NCI-H1930 (cell line): ENCODE measurements at regions not wholly inside any gene's neighbourhood (a gene's known extent, or its start where the extent isn't known, plus 50 kb on each side); places are given as distances from the start of the nearest gene placed in this dataset.
"Not testable (repeated sequence)": the region's sequence is repeated elsewhere in the genome, so short reads cannot be mapped to it uniquely, and the experiment has no call there.

ENCODE experiments used
- DNase-seq, 2 experiments: peaks; one replicate each; lab custom pipeline; 2025; lab: John Stamatoyannopoulos, UW

DNA sequence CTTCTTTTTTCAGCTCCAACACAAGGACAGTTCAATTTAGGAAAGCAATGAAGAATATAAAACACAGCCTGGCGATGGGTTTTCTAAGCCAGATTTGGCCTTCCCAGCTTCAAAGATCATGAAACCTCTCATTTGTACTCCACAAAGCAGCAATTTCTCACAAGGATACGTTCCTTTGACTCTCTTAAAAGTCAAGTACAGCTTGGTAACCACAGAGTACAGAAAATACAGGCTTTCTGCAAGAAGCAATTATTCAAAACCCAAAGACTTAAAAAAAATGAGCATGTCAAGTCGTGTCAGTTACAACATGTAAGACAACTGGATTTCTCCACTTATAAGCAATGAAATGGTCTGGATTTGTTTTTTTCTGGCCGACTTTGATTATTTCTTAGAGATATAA is 321.4 kb downstream of the FGFR2 start:
- no peak for DNase-seq

GRCh38 chr10:121278386-121278785 is 319.9 kb downstream of the FGFR2 start:
- not testable (repeated sequence) for DNase-seq

GRCh38 chr10:121281576-121281975 is 316.7 kb downstream of the FGFR2 start:
- DNase-seq = no peak

DNA sequence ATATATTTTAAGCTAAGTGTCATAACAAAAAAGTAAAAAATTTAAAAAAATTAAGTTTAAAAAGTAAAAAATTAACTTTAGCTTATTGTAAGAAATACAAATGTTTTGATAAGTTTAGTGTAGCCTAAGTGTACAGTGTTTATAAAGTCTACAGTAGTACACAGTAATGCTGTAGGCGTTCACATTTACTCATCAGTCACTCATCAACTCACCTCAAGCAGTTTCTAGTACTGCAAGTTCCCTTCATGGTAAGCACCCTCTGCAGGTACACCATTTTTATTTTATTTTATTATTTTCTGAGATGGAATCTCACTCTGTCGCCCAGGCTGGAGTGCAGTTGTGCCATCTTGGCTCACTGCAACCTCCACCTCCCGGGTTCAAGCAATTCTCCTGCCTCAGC is 316.0 kb downstream of the FGFR2 start:
- no peak for DNase-seq

DNA sequence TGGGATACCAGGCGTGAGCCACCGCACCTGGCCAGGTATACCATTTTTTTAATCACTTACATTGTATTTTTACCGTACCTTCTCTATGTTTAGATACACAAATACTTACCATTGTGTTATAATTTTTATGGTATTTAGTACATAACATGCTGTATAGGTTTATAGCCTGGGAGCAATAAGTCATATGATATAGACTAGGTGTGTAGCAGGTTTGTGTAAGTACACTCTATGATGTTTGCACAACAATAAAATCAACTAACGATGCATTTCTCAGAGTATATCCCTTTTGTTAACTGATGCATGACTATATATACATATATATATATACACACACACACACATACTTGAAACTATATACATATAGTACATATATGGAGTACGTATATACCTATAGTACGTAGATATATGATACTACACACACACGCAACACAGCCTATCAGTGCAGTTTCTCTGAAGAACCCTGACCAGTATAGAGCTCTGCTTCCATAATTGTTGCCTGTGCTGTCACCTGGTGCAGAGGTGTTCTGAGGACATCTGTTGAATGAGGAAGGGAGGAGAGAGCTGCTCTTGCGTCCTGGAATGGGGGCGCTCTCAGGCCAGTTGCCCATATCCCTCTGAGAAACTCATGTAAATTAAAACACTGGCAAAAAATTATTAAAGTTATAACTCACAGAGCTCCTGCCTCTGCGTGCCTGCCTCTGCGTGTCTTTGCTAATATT is 315.3 kb downstream of the FGFR2 start:
- no peak for DNase-seq

DNA sequence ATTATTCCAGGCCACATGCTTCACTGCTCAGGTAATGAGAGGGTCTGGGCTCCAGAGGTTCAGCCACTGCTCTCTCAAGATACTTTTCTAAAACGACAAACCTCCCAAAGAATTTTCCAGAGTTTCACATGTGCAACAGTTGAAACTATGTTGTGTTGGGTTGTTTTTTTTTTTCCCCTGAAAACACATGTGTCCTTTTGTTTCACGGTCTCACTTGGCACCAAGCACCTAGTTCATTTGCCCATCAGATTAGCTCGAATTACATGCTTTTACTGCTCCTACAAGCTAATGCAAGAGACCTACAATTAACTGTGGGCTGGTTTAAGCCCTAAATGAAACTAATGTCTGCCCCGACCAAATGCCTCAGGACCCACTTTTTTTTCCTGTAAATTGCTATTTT is 313.3 kb downstream of the FGFR2 start:
- no peak for DNase-seq

DNA sequence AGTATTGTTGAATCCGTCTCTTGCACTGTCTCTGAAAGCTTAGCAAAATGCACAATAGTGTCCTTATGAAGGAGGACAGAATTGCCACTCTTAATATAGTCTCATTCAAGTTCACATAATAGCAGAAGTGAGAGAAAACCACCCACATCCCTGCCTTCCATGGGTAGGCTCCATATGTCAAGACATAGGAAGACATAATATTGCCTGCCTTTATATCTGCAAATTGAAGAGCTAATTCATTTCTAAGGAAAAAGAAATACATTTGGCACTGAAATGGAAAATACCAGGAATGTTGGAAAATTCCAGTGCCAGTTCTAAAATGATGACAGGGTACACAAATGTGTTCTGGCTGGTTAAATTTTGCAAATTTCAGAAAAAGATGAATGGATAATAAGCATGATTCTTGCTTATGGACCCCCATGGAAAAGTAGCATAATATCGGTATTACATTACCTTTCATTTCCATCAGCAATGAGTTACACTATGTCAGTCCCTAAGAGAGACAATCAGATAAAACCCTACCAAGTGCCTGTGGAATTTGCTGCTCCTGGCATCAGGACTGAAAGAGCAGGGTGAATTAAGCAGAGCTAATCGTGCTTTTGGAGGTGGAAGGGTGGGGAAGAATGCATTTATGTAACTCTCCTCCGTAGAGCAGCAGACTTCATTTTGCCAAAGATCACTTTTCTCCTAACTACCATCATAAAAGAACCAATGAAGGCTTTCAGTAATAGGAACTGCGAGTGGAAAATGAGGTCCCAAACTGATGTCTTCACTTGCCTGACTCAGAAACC is 312.6 kb downstream of the FGFR2 start:
- no peak for DNase-seq

- no peak for DNase-seq
These were observed 310.2 kb downstream of the FGFR2 start for GRCh38 chr10:121288011-121288410.

DNA sequence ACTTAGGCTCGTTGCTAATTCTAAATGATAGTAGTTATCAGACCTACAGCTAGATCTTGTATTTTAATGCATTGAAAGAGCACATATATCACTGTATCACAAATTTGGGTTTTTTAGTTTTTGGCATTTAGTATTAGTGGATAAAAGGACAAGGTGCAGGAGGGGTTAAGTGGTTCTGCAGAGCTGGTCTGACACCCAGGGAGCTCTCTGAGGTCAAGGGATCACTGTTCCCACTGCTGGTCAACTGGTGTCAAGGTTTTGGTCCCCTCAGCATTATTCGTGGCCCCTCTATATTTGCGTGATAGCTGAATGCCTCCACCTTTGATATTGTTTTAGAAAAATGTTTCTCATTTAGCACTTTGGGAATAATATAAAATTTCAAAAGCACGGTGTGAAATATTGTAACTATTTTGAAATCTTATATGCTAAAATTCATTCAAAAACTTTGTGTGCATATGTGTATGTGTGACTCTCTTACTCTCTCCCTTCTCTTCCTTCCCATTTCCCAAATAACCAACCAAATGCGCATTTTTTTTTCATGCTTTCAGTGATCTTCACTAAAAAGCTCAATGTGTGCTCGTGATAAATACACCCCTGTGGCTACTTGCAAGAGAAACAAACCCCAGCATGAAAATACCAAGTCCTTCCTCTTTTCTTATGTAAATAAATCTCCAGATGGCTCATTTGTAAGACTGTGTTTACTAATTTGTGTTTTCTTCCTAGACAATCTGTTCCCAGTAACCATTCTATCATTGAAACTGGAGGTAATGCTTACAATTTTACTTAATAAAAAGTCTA is 309.2 kb downstream of the FGFR2 start:
- DNase-seq = no peak

- DNase-seq = no peak
These were observed 308.4 kb downstream of the FGFR2 start for GRCh38 chr10:121289800-121290199.

- no peak for DNase-seq
These were observed 307.6 kb downstream of the FGFR2 start for GRCh38 chr10:121290674-121291073.

DNA sequence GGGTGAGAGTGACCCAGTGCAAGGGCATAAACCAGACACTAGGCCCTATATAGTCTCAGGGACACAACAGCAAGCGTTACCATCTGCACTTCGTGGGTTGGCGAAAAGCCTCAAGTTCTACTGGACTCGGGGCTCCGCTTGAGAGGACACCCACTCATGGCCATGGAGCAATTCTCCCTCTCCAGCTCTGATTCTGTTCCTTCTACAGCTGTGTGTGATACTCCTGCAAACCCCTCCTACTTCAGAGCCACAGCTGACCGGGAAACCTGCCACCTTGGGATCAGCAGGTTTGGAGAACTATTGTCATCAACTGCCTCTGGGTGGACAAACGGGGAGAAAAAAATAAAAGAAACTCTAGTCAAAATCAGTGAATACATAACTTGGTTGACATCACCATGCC is 306.9 kb downstream of the FGFR2 start:
- DNase-seq = no peak

DNA sequence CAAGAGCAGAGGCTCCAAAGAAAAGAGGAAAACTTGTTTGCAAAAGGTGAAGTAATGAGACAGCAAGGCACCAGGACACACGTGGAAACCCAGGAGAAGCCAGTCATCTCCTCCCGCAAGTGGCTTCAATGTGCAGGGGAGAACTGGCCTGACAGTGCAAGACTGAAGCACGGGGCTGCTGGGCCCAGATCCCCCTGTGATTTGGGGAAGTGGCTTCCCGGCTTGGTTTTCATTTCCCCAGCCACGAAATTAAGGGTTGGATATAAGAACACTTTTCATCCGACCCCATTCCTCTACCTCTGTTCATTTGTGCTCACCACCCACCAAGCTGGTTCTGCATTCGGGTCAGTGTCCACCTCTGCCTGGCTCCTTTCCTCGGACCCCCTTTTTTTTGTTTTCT is 306.4 kb downstream of the FGFR2 start:
- no peak for DNase-seq

- DNase-seq = no peak
These were observed 305.9 kb downstream of the FGFR2 start for GRCh38 chr10:121292321-121292720.

DNA sequence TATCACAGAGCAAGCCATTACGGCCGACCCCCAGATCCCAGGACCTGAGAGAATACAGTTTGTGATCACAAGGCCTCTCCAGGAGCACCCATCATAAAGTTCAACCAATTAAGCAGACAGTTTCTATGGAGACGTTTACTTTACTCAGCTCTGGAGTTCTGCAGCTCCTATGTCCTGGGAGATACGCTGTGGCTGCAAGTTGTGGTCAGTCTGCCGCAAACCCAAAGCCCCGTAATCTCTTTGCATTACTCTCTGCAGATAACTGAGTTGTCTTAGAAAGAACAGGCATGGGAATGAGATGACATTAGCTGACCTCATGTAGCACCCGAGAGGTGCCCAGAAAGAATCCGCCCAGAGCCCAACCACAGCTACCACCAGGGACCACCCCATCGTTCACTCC is 305.1 kb downstream of the FGFR2 start:
- no peak for DNase-seq

DNA sequence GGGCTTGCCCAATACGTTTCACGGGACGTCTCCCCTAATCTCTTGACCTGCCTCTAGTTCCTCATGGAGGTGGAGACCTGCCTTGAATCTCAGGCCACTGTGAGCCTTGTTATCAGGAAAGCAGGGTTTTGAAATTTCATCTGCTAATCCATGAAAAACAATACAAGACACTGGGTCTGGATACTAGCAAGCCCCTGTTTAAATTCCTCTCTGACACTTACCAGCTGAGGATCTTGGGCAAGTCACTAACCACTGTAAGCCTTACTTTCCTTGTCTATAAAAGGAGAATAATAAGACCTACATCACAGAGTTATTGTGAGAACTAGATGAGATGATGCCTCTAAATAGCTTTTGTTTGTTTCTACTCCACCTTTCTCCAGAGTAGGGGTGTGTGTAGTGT is 303.6 kb downstream of the FGFR2 start:
- DNase-seq = no peak

GRCh38 chr10:121296378-121296777 is 301.9 kb downstream of the FGFR2 start:
- no peak for DNase-seq

DNA sequence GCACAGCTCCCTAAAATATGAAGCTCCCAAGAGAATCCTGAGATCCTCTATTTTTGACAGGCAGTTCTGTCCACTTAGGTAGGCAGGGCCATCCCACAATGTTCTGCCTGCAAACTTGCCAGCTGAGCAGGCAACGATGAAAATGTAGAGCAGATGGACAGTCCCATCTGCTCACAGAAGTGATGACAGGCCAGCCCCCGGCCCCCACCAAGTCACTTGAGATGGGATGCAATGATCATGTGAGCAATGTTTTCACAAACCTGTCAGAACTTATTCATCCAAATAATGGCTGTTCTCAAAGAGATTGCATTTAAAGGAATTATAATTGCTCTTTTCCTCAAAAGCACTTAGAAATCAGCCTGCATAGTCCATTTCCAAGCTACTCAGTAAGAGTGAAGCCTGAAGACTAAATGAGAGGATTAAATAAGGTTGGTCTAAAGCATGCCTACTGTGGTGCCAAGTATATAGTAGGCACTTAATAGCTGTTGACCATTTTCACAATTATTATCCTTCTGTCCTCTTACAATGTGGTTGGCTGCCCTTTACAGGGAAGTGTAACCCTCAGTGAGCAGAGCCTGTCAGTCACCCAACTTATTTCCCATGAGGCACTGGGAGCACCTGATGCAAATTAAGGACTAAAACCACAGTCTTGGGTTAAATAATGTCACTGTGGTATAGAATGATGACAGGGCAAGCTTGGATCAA is 301.2 kb downstream of the FGFR2 start:
- no peak for DNase-seq

DNA sequence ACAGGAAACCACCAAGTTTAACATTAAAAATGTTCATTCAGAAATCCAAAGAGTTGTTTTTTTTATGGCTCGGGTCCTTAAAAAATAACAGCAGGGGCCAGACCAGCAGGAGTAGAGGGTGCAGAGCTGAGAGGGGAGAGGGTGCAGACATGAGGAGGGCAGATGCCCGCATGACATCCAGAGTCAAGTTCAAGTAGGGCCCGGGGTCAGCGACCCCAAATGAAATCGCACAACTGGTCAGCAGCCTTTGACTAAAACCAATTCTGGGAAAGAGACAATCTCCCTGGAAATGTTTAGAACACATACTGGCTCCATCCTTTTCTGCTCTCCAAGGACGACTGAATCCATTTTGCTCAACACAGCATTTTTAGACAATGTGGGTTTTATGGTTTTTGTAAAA is 297.5 kb downstream of the FGFR2 start:
- no peak for DNase-seq

GRCh38 chr10:121302541-121303180 is 295.6 kb downstream of the FGFR2 start:
- no peak for DNase-seq

DNA sequence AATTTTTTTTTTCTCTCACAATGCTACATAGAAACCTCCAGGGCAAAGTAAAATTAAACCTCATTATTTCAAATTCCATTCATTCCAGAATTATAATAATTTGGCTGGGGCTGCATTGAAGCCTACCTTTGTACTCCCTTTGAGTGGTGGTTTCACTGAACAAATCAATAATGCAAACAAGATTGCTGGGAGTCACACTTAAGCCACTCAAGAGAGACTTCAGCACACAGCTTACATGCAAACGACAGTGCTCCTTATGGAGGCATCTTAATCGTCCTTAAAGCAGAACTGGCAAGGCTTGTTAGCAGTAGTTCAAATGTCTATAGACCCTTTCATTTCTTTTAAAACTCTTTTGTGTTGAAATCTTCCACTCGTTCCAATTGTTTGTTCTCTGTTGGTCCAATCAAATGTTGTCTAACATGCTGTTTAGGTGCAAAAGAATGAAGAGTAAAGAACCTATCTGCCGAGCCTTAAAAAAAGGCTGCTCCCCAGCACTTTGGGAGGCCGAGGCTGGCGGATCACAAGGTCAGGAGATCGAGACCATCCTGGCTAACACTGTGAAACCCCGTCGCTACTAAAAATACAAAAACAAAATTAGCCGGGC is 294.9 kb downstream of the FGFR2 start:
- no peak for DNase-seq
